Mesendoderm (in vitro differentiated cells): ENCODE measurements at regions not wholly inside any gene's neighbourhood (a gene's known extent, or its start where the extent isn't known, plus 50 kb on each side); places are given as distances from the start of the nearest gene placed in this dataset.

Source experiments
- DNase-seq: peaks from one replicate; pipeline ENCODE4 v3.0.0; 2013
- H2AK5ac ChIP-seq: 2 replicates; pipeline ENCODE4 v1.6.1; 2013; ENCODE audit warnings: low read length, inconsistent platforms
- H2BK120ac ChIP-seq: 2 replicates; pipeline ENCODE4 v1.6.1; 2013; ENCODE audit warnings: low read depth, mild to moderate bottlenecking, low read length, moderate library complexity, mixed read lengths
- H2BK15ac ChIP-seq: replicated peaks from 2 replicates; pipeline ENCODE4 v1.6.1; 2013; ENCODE audit warnings: low read depth, mild to moderate bottlenecking, moderate library complexity
- H2BK5ac ChIP-seq: 2 replicates; pipeline ENCODE4 v1.6.1; 2013; ENCODE audit warnings: low read length, inconsistent platforms
- H3K18ac ChIP-seq: 2 replicates; pipeline ENCODE4 v1.6.1; 2013; ENCODE audit warnings: mild to moderate bottlenecking, low read length, mixed read lengths
- H3K23ac ChIP-seq: one replicate; pipeline ENCODE4 v1.6.1; 2013; ENCODE audit warnings: low read length
- H3K27ac ChIP-seq: 2 replicates; pipeline ENCODE4 v1.5.1; 2013; ENCODE audit warnings: low read depth, mild to moderate bottlenecking, inconsistent platforms, low read length, moderate library complexity
- H3K27me3 ChIP-seq: 2 replicates; pipeline ENCODE4 v1.6.1; 2013; ENCODE audit warnings: low read length, control low read depth, mild to moderate bottlenecking, inconsistent platforms; ENCODE audit not compliant: insufficient read depth, poor library complexity
- H3K36me3 ChIP-seq: 2 replicates; pipeline ENCODE4 v1.6.1; 2013; ENCODE audit warnings: low read length, inconsistent platforms; ENCODE audit not compliant: control insufficient read depth, insufficient read depth
- H3K4ac ChIP-seq: one replicate; pipeline ENCODE4 v1.6.1; 2013; ENCODE audit warnings: low read depth, mild to moderate bottlenecking, low read length, moderate library complexity
- H3K4me1 ChIP-seq: 2 replicates; pipeline ENCODE4 v1.6.1; 2013; ENCODE audit warnings: low read depth, low read length, inconsistent platforms; ENCODE audit not compliant: control insufficient read depth
- H3K4me2 ChIP-seq: 2 replicates; pipeline ENCODE4 v1.6.1; 2013; ENCODE audit warnings: low read length
- H3K4me3 ChIP-seq: 2 replicates; pipeline ENCODE4 v1.5.1; 2013; ENCODE audit warnings: mild to moderate bottlenecking, low read length
- H3K56ac ChIP-seq: one replicate; pipeline ENCODE4 v1.6.1; 2013; ENCODE audit warnings: low read length
- H3K79me1 ChIP-seq: 2 replicates; pipeline ENCODE4 v1.6.1; 2013; ENCODE audit warnings: low read length, inconsistent platforms
- H3K79me2 ChIP-seq: 2 replicates; pipeline ENCODE4 v1.6.1; 2013; ENCODE audit warnings: mild to moderate bottlenecking, low read length; ENCODE audit not compliant: control insufficient read depth, insufficient read depth
- H3K9ac ChIP-seq: 2 replicates; pipeline ENCODE4 v1.6.1; 2013; ENCODE audit warnings: low read length, inconsistent platforms
- H4K5ac ChIP-seq: one replicate; pipeline ENCODE4 v1.6.1; 2013; ENCODE audit warnings: low read length
- H4K8ac ChIP-seq: one replicate; pipeline ENCODE4 v1.6.1; 2013; ENCODE audit warnings: low read depth, mild to moderate bottlenecking, control low read depth, low read length, moderate library complexity
- WGBS: extraction: QIAGEN DNeasy Blood & Tissue Kit; methylation state at CpG from one replicate; pipeline ENCODE4 v1.1.7; 2013; ENCODE audit warnings: low lambda C conversion rate, missing lambda C conversion rate; ENCODE audit not compliant: insufficient coverage; ENCODE audit errors: extremely low coverage; 5-methylcytosine and 5-hydroxymethylcytosine counted together

GRCh38 chr2:192345287-192345686 lies 150.6 kb upstream of the TMEFF2 start:
- no peak overlapping the region for H3K27ac ChIP-seq
- H3K27me3 ChIP-seq, result no peaks in the 10 kb centered on the region
- H3K4me1 ChIP-seq, result no peaks in the 10 kb centered on the region
- H3K4ac ChIP-seq, result no peak overlapping the region
- no peak overlapping the region for H2BK15ac ChIP-seq
- no CpG with 5 or more reads among the region's 2 CpGs for WGBS
- H3K9ac ChIP-seq, result no peak overlapping the region
- no peak overlapping the region for H2BK120ac ChIP-seq
- no peak overlapping the region for H2AK5ac ChIP-seq
- H3K36me3 ChIP-seq, result no peaks in the 10 kb centered on the region
- no peak overlapping the region for H3K4me2 ChIP-seq
- no peaks in the 10 kb centered on the region for H3K79me2 ChIP-seq
- no peak overlapping the region for H3K23ac ChIP-seq
- no peak overlapping the region for H2BK5ac ChIP-seq
- no peak overlapping the region for H3K4me3 ChIP-seq
- no peak overlapping the region for H4K5ac ChIP-seq
- DNase-seq, result no peak
- no peak overlapping the region for H3K56ac ChIP-seq
- no peak overlapping the region for H4K8ac ChIP-seq
- H3K79me1 ChIP-seq, result no peaks in the 10 kb centered on the region
- H3K18ac ChIP-seq, result no peak overlapping the region

DNA sequence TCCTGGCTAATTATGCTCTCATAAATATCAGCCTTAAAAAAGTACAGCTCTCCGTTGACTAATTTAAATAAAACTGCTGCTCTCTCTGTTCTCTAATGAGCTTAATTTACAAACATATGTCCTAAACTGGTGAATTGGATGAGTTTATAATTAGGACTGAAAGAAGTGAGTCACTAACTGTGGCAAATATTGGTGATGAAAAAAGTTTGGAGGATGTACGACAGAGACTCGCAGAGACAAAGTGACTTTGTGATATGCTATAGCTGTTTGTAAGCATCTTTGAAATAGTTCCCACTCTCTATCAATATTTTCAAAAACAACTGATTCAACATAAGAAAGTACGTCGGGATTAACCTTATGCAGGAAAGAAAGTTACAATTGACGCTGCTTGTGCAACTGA lies 138.9 kb upstream of the TMEFF2 start:
- no peak overlapping the region for H2AK5ac ChIP-seq
- no peak overlapping the region for H3K27ac ChIP-seq
- no peak overlapping the region for H3K4me2 ChIP-seq
- H4K8ac ChIP-seq, result no peak overlapping the region
- no peak overlapping the region for H3K18ac ChIP-seq
- H3K4ac ChIP-seq, result no peak overlapping the region
- H3K23ac ChIP-seq, result no peak overlapping the region
- H2BK120ac ChIP-seq, result no peak overlapping the region
- H3K36me3 ChIP-seq, result no peaks in the 10 kb centered on the region
- H2BK15ac ChIP-seq, result no peak overlapping the region
- H3K79me2 ChIP-seq, result no peaks in the 10 kb centered on the region
- H2BK5ac ChIP-seq, result no peak overlapping the region
- H3K27me3 ChIP-seq, result no peaks in the 10 kb centered on the region
- no peak overlapping the region for H3K9ac ChIP-seq
- H3K56ac ChIP-seq, result no peak overlapping the region
- no peaks in the 10 kb centered on the region for H3K79me1 ChIP-seq
- no CpG with 5 or more reads among the region's 6 CpGs for WGBS
- no peak overlapping the region for H4K5ac ChIP-seq
- DNase-seq, result no peak
- no peak overlapping the region for H3K4me3 ChIP-seq
- no peaks in the 10 kb centered on the region for H3K4me1 ChIP-seq

- no peaks in the 10 kb centered on the region for H3K4me1 ChIP-seq
- H3K23ac ChIP-seq, result no peak overlapping the region
- H3K36me3 ChIP-seq, result no peaks in the 10 kb centered on the region
- H2BK120ac ChIP-seq, result no peak overlapping the region
- H3K4ac ChIP-seq, result no peak overlapping the region
- H4K8ac ChIP-seq, result no peak overlapping the region
- no peak overlapping the region for H2BK5ac ChIP-seq
- H3K4me2 ChIP-seq, result no peak overlapping the region
- no peak overlapping the region for H2AK5ac ChIP-seq
- no peak overlapping the region for H4K5ac ChIP-seq
- no peak overlapping the region for H2BK15ac ChIP-seq
- no peaks in the 10 kb centered on the region for H3K27me3 ChIP-seq
- no peak for DNase-seq
- H3K18ac ChIP-seq, result no peak overlapping the region
- H3K56ac ChIP-seq, result no peak overlapping the region
- no peaks in the 10 kb centered on the region for H3K79me1 ChIP-seq
- H3K27ac ChIP-seq, result no peak overlapping the region
- no peaks in the 10 kb centered on the region for H3K79me2 ChIP-seq
- no CpG with 5 or more reads among the region's 3 CpGs for WGBS
- no peak overlapping the region for H3K4me3 ChIP-seq
- no peak overlapping the region for H3K9ac ChIP-seq
Measured at GRCh38 chr2:192328297-192328696, 133.6 kb upstream of the TMEFF2 start.

DNA sequence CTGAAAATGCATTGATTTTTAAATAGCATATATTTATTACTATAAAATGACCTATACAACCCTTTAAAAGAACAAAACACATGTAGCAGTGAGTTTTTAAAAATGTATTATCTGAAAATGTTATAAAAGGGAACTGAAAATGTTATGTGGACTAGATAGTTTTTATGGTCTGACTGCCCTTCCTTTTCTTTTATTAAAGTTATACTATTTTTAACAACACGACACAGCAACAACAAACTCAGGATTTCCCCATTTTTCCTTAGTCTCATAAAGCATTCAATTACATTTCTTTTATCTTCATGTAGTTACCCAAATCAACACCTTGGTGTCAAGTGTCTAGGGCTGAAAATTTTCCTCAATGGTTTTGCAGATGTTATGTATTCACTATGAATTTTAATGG lies 132.8 kb upstream of the TMEFF2 start:
- Histone ChIP-seq H4K5ac (no peak overlapping the region), H3K4me2 (no peak overlapping the region), H3K4me1 (no peaks in the 10 kb centered on the region), H3K18ac (no peak overlapping the region), H2BK5ac (no peak overlapping the region), H3K27ac (no peak overlapping the region), H3K23ac (no peak overlapping the region), H3K79me1 (no peaks in the 10 kb centered on the region), H2BK15ac (no peak overlapping the region), H3K79me2 (no peaks in the 10 kb centered on the region), H2BK120ac (no peak overlapping the region), H2AK5ac (no peak overlapping the region), H3K9ac (no peak overlapping the region), H3K4me3 (no peak overlapping the region), H3K4ac (no peak overlapping the region), H3K36me3 (no peaks in the 10 kb centered on the region), H3K56ac (no peak overlapping the region), H3K27me3 (no peaks in the 10 kb centered on the region), H4K8ac (no peak overlapping the region)
- DNase-seq, result no peak
- WGBS, result no CpG with 5 or more reads among the region's 1 CpG

DNA sequence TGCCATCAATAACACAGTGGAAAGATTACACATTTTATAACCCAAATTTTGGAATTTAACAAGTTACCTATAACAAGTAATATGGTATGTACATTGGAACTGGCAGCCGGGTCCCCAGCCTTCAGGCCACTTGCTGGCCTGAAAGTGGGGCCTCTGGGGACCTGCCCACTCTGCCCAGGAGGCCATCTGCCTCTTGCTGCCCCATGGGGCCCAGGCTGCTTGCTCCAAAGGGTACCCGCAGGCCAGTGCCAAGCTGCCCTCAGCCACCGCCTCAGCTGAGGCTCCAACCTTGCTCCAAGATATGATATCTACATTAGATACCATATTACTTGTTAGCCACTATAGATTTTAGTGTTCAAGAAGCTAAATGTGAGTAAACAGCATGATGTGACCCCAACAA lies 120.8 kb upstream of the TMEFF2 start:
- H3K79me1 ChIP-seq, result no peaks in the 10 kb centered on the region
- no peak overlapping the region for H3K4me2 ChIP-seq
- H3K4me3 ChIP-seq, result no peak overlapping the region
- no peak overlapping the region for H3K4ac ChIP-seq
- H3K9ac ChIP-seq, result no peak overlapping the region
- no peak overlapping the region for H4K5ac ChIP-seq
- WGBS, result no CpG with 5 or more reads among the region's 3 CpGs
- no peak for DNase-seq
- H2AK5ac ChIP-seq, result no peak overlapping the region
- no peak overlapping the region for H3K56ac ChIP-seq
- no peak overlapping the region for H2BK5ac ChIP-seq
- no peak overlapping the region for H4K8ac ChIP-seq
- no peaks in the 10 kb centered on the region for H3K36me3 ChIP-seq
- H3K4me1 ChIP-seq, result no peaks in the 10 kb centered on the region
- H2BK15ac ChIP-seq, result no peak overlapping the region
- H3K23ac ChIP-seq, result no peak overlapping the region
- H3K18ac ChIP-seq, result no peak overlapping the region
- no peaks in the 10 kb centered on the region for H3K79me2 ChIP-seq
- H2BK120ac ChIP-seq, result no peak overlapping the region
- no peaks in the 10 kb centered on the region for H3K27me3 ChIP-seq
- H3K27ac ChIP-seq, result no peak overlapping the region

DNA sequence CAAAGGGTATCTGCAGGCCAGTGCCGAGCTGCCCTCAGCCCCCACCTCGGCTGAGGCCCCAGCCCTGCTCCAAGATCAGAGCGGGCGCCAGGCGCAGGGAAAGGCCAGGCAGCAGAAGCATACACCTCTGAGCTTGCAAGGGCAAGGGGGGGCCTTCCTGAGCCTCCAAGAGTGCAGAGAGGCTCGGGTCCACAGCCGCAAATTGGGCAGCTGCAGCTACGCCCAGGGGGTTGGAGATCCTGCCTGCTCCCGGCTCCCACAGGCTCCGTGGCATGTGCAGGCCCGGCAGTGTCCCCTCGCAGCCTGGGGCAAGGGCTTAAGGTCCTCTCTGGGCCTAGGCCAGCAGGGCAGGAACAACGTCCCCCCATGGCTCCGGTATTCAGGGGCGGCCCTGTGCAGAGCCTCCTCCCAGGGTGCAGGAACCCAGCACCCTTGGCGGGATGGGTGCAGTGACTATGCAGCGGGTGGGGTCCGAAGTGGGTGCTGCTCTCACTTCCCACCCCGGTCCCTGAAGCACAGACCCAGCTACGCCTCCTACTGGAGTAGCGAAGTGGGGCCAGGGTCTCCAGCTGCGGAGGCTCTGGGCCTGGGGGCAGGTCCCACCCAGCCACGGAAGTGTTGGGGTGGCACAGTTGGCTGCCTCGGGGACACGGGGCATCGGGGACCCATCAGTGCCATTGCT lies 120.2 kb upstream of the TMEFF2 start:
- Histone ChIP-seq H3K18ac (no peak overlapping the region), H3K4me3 (no peak overlapping the region), H4K8ac (no peak overlapping the region), H4K5ac (no peak overlapping the region), H3K4me2 (no peak overlapping the region), H3K27me3 (no peaks in the 10 kb centered on the region), H3K4ac (no peak overlapping the region), H2BK15ac (no peak overlapping the region), H3K79me1 (no peaks in the 10 kb centered on the region), H3K36me3 (no peaks in the 10 kb centered on the region), H3K4me1 (no peaks in the 10 kb centered on the region), H3K79me2 (no peaks in the 10 kb centered on the region), H2BK120ac (no peak overlapping the region), H3K9ac (no peak overlapping the region), H3K56ac (no peak overlapping the region), H2BK5ac (no peak overlapping the region), H3K23ac (no peak overlapping the region), H3K27ac (no peak overlapping the region), H2AK5ac (no peak overlapping the region)
- no peak for DNase-seq
- WGBS, result no CpG with 5 or more reads among the region's 26 CpGs
